GM21786 (cell line): ENCODE measurements at regions not wholly inside any gene's neighbourhood (a gene's known extent, or its start where the extent isn't known, plus 50 kb on each side); places are given as distances from the start of the nearest gene placed in this dataset.
A peak's percentile ranks its signal among the peaks of the same experiment; 100 is the strongest.

Experiments used
- ATAC-seq: cut with Tn5 transposase; IDR thresholded peaks from one replicate; pipeline ENCODE4 v1.9.1; 2021; ENCODE audit not compliant: unreplicated experiment

DNA sequence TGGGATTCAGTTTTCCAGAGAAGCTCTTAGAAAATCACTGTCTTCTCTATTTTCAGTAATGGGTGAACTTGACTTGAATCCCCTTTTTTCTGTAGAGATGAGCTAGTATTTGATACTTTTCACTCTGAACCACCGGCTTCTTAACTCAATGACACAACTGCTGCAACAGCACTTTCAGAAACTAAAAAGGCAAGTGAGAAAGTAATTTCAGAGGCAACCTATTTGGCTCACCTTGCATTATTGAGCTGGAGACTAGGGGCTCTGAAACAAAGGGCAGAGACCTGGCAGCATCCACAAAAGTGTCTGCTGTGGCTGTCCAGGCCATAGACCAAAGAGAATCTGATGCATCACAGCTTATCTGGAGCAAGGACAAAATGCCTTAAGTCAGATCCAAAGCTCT, 289.8 kb upstream of the IRAK1BP1 start:
- no peak for ATAC-seq

DNA sequence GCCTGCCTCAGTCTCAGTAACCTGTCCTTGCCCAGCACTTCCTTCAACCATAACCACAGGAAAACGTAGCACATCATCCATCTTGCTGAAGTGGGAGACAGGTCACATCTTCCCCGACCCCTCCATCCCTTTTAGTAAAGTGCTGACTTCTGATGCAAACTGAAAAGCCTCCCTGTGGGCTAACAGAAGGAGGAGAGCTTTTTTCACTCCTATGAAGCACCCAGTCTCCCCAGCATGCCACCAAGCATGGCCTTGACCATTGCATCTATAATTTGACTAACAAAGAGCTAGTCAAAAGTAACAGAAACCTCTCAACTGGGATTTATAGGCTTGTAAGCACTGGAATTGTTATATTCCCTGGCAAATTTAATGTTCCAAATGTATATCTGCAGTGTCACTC, 288.9 kb upstream of the IRAK1BP1 start:
- no peak for ATAC-seq

DNA sequence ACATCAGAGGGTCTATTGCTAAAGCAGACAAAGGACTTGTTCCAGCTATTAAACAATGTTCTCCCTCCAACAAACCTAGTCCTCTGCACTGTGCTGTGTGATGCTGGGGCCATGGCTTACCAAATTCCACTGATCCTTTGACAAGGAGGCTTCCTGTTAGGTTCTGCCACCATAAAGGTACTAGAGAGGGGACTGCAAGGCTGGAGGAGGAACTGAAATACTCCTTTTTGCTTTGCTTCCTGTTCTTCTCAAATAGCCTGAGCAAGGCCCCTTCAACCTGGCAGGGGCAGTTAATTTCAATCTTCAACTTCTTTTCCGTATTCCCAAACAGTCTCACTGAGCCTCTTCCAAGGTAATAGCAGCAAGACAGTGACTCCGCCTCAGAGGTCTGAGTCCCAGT, 286.4 kb upstream of the IRAK1BP1 start:
- ATAC-seq: peak; percentile 71

DNA sequence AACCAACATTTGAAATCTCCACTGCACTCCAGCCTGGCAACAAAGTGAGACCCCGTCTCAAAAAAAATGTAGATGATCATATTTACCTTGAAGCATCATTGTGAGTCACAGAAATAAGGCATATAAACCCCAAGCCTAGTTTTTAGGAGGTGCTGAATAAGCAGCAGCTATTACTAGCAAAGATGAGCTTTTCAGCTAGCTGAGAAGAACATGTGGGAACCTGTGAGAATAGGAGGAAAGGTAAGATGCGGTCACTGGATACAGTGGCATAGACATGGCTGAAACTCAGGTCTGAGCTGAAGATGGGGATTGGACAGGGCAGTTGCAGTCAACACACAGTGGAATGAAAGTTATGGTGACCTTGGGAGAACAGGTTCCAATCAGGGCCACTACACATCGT, 284.3 kb upstream of the IRAK1BP1 start:
- no peak for ATAC-seq

DNA sequence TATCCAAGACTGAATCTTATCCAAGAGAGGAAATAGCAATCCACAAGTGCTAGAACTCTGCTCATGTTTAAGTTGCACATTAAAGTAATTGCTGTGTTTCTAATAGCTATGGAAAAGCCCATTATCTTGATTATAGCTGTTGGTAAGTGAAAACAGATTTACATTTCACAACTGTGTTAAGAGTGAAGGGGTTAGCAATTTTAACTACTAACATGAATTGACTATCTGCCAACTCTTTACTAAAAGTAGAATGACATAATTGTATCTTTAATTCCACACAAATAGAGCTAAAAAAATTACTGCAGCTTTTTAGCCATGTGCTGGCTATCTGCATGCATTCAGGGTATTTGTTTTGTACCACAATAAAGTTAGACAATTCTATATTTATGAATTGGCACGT, 277.9 kb upstream of the IRAK1BP1 start:
- no peak for ATAC-seq

DNA sequence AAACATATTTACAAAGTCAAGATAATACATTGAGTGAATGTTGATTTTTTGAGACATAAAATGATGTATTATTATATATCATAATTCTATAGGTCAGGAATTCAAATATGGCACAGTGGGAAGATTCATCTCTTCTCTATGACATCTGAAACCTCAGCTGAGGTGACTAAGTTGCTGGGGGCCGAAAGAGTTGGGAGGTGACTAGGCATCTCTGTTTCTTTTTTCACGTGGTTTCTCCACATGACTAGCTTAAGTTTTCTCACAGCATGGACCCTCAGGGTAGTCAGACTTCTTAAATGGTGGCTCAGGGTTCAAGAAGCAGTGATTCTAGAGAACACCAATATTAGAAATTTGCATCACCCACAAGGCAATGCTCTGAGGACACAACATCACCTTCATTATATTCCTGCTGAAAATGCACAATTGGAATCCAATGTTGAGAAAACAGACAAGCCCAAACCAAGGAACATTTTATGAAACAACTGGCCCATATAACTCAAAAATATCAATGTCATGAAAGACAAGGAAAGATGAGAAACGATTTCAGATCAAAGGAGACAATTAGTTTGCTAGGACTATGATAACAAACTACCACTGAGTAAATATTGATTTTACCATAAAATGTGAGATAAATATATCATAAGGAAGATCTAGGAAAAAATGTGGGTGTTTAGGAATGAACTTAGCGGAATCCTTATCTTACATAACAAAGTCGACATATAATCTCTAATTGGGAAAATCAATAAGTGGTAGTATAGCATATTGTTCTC, 273.3 kb upstream of the IRAK1BP1 start:
- ATAC-seq: no peak

DNA sequence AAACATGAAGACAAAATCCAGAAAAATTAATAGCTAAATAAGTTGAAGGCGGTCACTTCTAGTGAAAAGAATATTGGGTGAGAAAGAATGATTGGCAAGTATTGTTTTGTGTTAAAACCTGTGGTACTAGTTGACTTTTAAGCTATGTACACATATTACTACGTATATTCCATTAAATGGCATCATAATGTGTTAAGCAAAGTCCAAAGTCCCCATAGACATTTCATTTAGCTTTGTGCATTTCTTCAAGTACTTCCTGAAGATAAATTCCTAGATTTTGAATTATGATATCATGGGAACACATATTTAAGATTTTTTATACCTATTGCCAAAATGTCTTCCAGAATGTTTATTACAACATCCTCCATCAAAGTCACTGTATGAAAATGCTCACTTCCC, 272.7 kb upstream of the IRAK1BP1 start:
- no peak for ATAC-seq

DNA sequence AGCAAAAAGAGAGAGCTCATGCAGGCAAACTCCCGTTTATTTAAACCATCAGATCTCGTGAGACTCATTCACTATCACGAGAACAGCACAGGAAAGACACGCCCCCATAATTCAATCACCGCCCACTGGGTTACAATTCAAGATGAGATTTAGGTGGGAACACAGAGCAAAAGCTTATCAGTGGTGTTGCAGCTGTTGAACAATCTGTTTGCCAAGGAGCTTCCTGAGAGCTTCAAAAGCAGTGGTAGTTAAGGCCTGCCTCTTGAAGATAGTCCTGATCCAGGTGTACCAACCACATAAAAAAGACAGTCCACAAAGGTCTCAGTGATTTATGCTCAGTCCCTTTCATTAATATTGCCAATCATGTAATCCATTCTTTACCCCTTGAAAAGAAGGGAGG, 269.4 kb upstream of the IRAK1BP1 start:
- ATAC-seq: no peak

DNA sequence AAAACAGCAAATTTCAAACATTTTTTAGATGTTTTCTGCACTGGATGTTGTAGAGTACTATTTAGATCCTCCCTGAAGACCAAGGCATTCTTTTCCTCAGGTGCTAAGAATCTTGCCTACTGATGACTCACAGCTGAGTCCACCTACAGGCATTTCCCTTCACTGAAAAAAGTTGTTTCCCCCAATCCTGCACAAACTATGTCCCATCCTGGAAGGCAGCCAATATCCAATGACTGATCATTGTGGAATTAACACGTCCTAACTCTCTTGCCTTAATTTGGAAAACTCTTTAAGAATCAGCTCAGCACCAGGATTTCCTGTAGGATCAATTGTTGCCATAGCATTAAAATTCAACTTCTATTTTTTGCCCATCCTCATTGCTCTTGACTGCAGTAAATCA, 268.4 kb upstream of the IRAK1BP1 start:
- ATAC-seq: no peak

DNA sequence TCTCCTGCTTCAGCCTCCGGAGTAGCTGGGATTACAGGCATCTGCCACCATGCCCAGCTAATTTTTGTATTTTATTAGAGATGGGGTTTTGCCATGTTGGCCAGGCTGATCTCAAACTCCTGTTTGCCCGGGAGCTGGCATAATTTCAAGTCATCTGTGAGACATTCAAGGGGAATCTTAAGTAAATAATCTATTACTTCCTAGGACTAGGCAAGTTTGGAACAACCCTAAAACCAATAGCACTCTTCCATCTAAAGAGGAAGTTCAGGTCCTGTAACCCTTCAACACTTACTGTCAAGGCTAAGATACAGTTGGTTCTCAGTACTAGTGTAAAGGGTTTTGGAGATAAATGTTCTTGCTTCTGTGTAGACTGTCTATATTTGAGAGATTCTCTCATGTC, 267.8 kb upstream of the IRAK1BP1 start:
- ATAC-seq: no peak

DNA sequence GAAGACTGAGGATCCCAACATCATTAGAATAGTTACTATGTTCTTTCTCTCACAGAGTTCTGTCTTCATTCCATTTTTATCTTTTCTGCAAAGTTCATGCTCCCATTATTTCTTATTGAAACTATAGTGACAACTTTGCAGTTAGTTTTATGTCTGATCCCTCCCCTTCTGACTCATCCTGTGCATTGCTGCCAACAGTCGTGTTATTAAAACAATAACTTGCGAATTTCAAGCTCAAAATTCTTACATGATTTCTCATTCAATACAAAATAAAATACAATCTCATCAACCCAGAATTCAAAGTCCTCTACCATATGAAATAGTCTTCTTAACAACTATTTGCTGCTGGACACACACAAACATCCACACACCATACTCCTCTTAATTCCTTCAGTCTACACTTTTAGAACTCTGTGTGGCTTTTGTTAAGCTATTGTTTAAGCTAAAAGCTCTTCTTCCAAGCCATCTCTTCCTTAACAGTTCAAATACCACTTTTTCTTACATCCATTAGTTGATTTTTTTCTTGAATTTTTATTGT, 261.4 kb upstream of the IRAK1BP1 start:
- no peak for ATAC-seq

DNA sequence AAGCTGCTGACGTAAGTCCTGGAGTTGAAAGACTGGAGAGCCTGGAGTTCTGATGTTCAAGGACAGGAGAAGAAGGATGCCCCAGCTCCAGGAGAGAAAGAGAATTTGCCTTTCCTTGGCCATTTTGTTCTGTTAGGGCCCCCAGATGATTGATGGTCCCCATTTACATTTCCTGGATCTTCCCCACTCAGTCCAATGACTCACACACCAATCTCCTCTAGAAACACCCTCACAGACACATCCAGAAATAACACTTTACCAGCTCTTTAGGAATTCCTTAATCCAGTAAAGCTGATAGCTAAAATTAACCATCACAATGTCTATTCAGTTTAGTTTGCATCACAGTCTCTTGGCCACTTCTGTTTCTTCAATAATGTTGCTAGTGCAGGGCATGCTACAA, 260.2 kb upstream of the IRAK1BP1 start:
- ATAC-seq: no peak

DNA sequence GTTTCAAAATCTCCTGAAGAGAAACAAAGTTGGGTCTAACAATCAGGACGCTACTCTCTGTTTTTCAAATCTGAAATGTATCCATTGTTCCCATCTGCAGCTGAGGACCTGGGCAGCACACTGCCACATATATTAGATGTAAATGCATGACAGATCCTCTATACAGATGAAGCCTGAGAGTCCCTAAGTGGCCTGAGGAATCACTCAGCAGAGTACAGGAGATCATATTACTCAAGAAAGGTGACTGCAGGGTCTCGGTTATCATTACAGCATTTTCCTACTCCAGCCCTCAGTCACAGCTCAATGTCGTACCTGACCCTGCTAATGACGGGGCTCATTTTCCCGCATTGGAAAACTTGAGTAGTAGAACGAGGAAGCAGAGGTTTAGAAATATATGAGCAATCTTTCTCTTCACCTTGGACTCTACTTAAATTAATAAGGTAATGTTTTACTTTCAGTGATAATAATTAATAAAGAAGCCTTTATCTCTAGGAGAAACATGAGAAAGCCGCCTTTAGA, 256.2 kb upstream of the IRAK1BP1 start:
- no peak for ATAC-seq

DNA sequence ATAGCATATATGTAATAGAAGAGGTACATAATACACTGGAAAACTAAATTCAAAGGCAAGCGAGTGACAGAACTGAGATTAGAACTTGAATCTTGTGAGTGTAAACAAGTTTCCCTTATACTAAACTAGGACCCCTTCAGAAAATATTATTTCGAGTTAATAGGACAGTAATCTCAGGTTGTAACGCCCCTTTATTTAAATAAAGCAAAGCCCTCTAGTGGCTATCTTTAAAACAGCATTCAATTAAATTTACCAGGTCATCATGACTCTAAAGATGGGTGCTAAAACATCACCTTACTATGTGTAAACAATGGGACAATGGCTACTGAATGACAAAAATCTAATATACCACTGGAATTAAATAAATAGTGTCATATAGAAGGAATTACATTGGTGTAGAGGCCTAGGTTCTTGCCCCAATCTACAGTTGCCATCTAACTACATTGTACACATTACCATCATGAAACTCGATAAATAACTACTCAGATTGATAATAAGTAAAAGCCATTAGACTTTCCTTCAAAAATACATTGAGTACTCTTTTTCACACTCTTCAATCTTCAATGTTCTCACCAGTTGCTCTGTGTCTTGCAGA, 255.4 kb upstream of the IRAK1BP1 start:
- ATAC-seq: no peak

DNA sequence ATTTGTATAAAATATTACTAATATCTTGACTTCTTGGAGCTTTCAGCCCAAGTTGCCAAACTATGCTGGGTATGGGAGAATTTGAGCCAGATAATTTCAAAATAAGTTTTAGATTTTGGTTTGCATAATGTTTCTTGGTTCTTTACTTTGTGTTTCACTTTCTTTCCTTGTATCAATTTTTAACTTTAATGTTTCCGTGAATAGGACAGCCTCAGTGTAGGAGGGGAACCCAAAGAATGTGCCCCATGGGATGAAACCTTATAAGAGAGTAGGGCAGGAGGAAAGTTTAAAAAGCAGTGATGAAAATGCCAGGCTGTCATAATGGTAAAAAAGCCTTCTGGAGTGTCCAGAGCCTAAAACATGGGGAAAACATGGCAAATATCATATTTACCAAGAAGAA, 252.4 kb upstream of the IRAK1BP1 start:
- ATAC-seq: peak; percentile 49

DNA sequence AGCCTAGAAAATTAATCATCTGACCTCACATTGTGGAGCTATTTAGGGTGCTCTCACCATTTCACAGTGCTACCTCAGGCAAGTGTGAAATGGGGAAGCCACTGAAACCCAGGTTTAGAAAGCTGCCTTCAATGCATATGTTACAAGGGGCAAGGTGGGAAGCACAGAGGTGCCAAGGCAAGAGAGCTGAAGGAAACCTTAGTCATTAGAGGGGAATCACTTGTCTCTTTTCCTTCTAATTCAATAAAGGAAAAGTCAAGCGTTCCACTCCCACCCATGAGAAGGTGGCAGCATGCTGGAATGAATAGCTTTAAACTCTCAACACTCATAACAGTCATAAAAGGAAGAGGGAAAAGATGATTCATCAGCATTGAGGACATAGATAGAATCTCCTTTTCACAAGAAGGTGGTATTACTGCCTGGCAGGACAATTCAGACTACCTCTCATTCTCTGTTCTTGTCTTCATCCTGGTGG, 251.9 kb upstream of the IRAK1BP1 start:
- peak; percentile 87 for ATAC-seq

DNA sequence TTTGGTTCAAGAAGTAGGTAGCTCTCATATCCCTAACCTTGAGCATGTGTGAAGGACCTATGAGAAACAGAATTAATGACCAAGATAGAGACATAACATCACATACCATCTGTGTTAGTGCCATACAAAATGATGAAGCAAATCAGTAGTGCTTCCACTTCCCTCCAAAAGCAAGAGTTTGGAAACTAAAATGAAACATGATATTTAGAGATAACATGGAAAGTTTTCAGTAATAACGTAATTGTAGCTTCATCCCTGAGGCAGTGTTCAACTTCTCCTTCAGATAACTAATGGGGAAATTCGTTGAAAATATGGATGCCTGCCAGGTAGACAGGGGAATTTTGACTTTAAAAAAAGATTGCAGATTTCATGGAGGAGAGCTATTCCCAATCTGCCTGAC, 248.4 kb upstream of the IRAK1BP1 start:
- ATAC-seq: no peak

DNA sequence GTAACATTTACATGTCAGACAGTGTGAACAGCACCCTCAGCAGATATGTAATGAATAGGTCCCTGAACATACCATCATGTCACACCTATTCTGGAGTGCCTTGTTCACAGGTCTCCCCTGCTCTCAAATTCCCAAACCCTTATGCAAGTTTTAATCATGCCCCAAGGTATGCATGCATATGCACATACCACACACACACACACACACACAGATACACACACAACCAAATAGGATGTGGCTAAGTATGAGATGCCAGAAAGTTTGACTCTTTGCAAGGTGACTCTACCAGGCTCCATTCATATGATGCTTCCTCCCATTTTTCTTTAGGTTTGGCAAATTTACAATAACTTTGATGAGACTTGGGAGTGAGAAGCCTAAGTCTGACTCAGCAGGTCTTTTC, 243.8 kb upstream of the IRAK1BP1 start:
- no peak for ATAC-seq

DNA sequence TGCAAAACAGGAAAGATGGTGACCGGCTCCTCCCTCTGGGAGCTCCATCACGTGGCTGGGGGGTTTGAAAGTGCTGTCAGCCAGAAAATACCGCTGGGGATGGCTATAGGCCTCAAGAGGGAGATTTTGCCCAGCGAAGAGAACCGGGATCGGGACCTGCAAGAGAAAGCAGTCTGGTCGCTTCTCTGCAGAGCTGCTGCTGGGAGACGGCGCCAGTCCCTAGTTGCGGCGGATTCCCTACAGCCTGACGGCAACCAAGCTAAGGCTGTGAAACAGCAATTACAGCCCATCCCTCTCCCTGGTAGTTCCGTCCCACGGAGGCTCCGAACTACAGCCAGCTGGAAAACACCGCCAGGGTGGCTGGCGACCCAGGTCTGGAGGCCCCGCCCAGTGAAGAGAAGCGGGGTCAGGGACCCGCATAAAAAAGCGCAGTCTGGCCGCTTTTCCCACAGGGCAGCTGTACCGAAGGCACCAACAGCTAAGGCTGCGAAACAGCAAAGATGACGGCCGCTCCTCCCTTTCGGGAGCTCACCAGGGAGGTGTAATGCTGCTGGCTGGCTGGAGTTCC, 238.1 kb upstream of the IRAK1BP1 start:
- ATAC-seq: no peak

DNA sequence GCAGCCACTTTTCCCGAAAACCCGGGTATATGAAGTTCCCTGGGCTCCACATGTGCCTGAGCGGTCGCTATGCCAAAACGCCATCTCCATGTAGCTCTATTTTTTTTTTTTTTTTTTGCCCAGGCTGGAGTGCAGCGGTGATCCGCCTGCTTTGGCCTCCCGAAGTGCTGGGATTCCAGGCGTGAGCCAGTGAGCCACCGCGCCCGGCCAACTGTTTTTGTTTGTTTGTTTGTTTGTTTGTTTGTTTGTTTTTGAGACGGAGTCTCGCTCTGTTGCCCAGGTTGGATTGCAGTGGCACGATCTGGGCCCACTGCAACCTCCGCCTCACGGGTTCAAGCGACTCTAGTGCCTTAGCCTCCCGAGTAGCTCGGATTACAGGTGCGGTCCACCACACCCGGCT, 237.5 kb upstream of the IRAK1BP1 start:
- no peak for ATAC-seq

DNA sequence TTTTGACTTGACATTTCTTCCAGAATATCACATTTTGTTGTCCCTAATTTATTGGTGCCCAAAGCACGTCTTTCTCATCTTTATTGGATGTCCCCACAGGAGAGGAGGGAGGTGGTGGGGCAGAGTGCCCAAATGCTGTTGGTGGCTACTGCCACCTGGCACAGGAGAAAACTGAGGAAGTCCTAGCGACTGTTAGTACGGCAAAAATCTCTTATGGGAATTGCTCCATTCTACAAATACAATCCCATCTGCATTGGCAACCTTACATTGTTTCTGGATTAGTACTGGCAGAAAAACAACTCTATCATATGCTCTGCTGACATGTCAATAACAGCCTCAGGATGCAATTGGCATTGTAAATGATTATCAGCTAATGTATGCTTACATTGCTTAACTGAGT, 235.4 kb upstream of the IRAK1BP1 start:
- ATAC-seq: no peak
